Chondrocyte (in vitro differentiated cells): ENCODE measurements at regions not wholly inside any gene's neighbourhood (a gene's known extent, or its start where the extent isn't known, plus 50 kb on each side); places are given as distances from the start of the nearest gene placed in this dataset.

Source experiments
- DNase-seq: peaks from one replicate; pipeline ENCODE4 v3.0.0; 2021; ENCODE audit warnings: mixed read lengths, low spot score
- H3K27ac Mint-ChIP-seq: one replicate; pipeline ENCODE4 v1.8.0; 2021; ENCODE audit warnings: mild to moderate bottlenecking, moderate library complexity, mixed read lengths; ENCODE audit not compliant: unreplicated experiment
- H3K27me3 Mint-ChIP-seq: 2 replicates; pipeline ENCODE4 v1.8.0; 2021; ENCODE audit warnings: low read depth, mixed read lengths
- H3K36me3 Mint-ChIP-seq: 2 replicates; pipeline ENCODE4 v1.8.0; 2021; ENCODE audit warnings: low read depth, mixed read lengths
- H3K4me1 Mint-ChIP-seq: 2 replicates; pipeline ENCODE4 v1.8.0; 2021; ENCODE audit warnings: low read depth, mild to moderate bottlenecking, mixed read lengths
- H3K4me3 Mint-ChIP-seq: one replicate; pipeline ENCODE4 v1.8.0; 2021; ENCODE audit warnings: mild to moderate bottlenecking, moderate library complexity, mixed read lengths; ENCODE audit not compliant: unreplicated experiment
- H3K9me3 Mint-ChIP-seq: 2 replicates; pipeline ENCODE4 v1.8.0; 2021; ENCODE audit warnings: low read depth, mixed read lengths
- CTCF ChIP-seq: fragments of 200-600 bp; sonication (generic); IDR thresholded peaks from 2 replicates; pipeline ENCODE4 v1.5.0; 2021; ENCODE audit warnings: antibody characterized with exemption, mild to moderate bottlenecking, moderate library complexity

GRCh38 chr3:72657666-72658065, 190.6 kb downstream of the SHQ1 start:
- Mint-ChIP-seq H3K27ac (no peak overlapping the region), H3K9me3 (no peaks in the 10 kb centered on the region), H3K4me1 (peaks cover 31% of the 10 kb centered on the region), H3K36me3 (no peaks in the 10 kb centered on the region), H3K27me3 (peaks cover 10% of the 10 kb centered on the region), H3K4me3 (no peak overlapping the region)
- TF ChIP-seq CTCF = no peak
- DNase-seq = no peak

DNA sequence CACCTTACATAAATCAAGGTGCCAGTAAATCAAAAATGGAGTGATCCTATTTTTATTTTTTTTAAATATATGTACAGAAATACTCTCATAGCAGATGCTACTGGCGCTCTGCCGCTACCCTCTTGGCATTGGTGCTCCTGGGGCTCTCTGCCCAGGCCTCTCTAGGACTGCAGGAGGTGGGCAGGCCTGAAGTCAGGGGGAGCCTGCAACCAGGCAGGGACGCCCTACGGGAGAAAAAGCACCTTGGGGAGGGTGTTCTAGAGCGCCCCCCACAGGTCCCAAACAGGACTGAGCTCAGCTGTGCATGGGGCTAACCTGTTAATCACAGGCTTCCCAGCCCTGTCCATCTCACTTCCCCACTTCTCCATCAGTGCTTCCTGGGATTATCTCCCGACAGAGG, 192.5 kb downstream of the SHQ1 start:
- H3K27me3 Mint-ChIP-seq = peaks cover 16% of the 10 kb centered on the region
- H3K36me3 Mint-ChIP-seq = peaks cover 4% of the 10 kb centered on the region
- H3K27ac Mint-ChIP-seq = no peak overlapping the region
- no peaks in the 10 kb centered on the region for H3K9me3 Mint-ChIP-seq
- H3K4me3 Mint-ChIP-seq = no peak overlapping the region
- peak; percentile 39 for TF ChIP-seq CTCF
- no peak for DNase-seq
- peaks cover 21% of the 10 kb centered on the region for H3K4me1 Mint-ChIP-seq

DNA sequence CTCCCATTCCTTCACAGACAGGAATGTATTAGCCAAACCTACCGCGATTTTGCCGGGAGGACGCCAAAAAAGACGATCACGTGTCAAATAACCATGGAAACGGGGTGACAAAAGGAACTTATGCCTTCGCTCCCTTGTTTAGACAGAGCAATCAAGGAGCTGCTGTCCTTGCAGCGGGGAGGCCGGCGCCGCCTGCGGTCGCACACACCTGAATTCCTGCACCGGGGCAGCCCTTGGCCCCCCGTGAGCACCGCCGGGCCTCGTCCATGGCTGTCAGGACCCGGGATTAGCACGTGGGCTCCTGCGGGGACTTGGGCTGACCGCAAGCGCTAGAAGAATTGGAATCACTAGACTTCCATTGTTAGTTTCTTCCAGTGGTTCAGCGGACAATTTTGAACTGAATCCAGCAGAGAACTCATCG, 193.1 kb downstream of the SHQ1 start:
- no peak overlapping the region for H3K27ac Mint-ChIP-seq
- no peak overlapping the region for H3K4me3 Mint-ChIP-seq
- peaks cover 15% of the 10 kb centered on the region for H3K4me1 Mint-ChIP-seq
- H3K9me3 Mint-ChIP-seq = no peaks in the 10 kb centered on the region
- peaks cover 4% of the 10 kb centered on the region for H3K36me3 Mint-ChIP-seq
- no peak for TF ChIP-seq CTCF
- H3K27me3 Mint-ChIP-seq = peaks cover 16% of the 10 kb centered on the region
- no peak for DNase-seq

- peaks cover 4% of the 10 kb centered on the region for H3K36me3 Mint-ChIP-seq
- DNase-seq = no peak
- peaks cover 3% of the 10 kb centered on the region for H3K4me1 Mint-ChIP-seq
- H3K27me3 Mint-ChIP-seq = peaks cover 23% of the 10 kb centered on the region
- H3K4me3 Mint-ChIP-seq = no peak overlapping the region
- no peaks in the 10 kb centered on the region for H3K9me3 Mint-ChIP-seq
- TF ChIP-seq CTCF = no peak
- H3K27ac Mint-ChIP-seq = no peak overlapping the region
These were observed 195.8 kb downstream of the SHQ1 start for GRCh38 chr3:72652395-72652794.

DNA sequence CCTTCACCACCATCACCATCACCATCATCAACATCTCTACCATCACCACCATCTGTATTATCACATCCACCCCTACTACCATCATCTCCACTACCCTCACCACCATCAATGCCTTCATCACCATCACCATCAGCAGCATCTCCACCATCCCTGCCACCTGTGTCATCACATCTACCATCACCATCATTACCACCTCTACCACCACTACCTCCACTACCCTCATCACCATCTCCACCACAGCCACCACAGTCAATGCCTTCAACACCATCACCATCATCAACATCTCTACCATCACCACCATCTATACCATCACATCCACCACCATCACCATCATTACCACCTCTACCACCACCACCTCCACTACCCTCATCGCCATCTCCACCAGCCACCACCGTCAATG, 196.7 kb downstream of the SHQ1 start:
- H3K9me3 Mint-ChIP-seq = no peaks in the 10 kb centered on the region
- no peak for TF ChIP-seq CTCF
- H3K4me1 Mint-ChIP-seq = peaks cover 3% of the 10 kb centered on the region
- H3K4me3 Mint-ChIP-seq = no peak overlapping the region
- peaks cover 23% of the 10 kb centered on the region for H3K27me3 Mint-ChIP-seq
- DNase-seq = no peak
- H3K27ac Mint-ChIP-seq = no peak overlapping the region
- peaks cover 4% of the 10 kb centered on the region for H3K36me3 Mint-ChIP-seq
